Stimulated activated CD4-positive, alpha-beta T cell treated with anti-CD3 and anti-CD28 coated beads, Interleukin-15, amount 100 ng/mL, for 24 hours (primary cell): ENCODE measurements at regions not wholly inside any gene's neighbourhood (a gene's known extent, or its start where the extent isn't known, plus 50 kb on each side); places are given as distances from the start of the nearest gene placed in this dataset.

Experiments used
- DNase-seq: peaks from one replicate; pipeline ENCODE4 v3.0.0-alpha.2; 2020

GRCh38 chr5:82839881-82840280 lies 237.3 kb downstream of the TMEM167A start:
- no peak for DNase-seq

GRCh38 chr5:82835488-82835887 lies 241.7 kb downstream of the TMEM167A start:
- no peak for DNase-seq

- DNase-seq = no peak
Measured at GRCh38 chr5:82834151-82834550, 243.0 kb downstream of the TMEM167A start.

GRCh38 chr5:82833277-82833676 lies 243.9 kb downstream of the TMEM167A start:
- DNase-seq = no peak

DNA sequence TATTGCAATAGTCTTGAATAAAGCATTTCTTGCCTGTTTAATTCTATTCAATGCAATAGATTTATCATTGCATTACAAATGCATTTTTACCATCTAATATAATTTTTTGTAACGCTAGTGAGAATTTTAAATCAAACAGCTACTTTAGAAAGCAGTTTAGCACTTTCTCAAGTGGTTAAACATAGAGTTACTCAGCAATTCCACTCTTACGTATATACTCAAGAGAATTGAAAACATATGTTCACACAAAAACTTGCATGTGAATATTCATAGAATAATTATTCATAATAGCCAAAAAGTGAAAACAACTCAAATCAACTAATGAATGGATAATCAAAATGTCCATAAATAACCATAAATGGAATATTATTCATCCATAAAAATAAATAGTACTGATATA lies 244.7 kb downstream of the TMEM167A start:
- DNase-seq = no peak

- no peak for DNase-seq
Measured at GRCh38 chr5:82828211-82828610, 249.0 kb downstream of the TMEM167A start.

DNA sequence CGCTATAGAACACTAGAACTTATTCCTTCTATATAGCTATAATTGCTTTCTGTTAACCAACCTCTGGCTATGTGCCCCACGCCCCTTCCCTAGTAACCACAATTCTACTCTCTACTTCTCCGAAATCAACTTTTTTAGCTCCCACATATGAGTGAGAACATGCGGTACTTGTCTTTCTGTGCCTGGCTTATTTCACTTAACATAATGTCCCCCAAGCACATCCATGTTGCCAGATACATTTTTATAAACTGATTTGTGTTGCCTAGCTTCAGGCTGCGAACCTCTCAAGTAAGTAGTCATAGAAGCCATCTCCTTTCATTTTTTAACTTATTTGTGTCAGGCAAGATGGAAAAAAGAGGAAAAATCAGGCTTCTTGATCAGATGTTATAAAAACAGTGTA lies 249.5 kb downstream of the TMEM167A start:
- no peak for DNase-seq

DNA sequence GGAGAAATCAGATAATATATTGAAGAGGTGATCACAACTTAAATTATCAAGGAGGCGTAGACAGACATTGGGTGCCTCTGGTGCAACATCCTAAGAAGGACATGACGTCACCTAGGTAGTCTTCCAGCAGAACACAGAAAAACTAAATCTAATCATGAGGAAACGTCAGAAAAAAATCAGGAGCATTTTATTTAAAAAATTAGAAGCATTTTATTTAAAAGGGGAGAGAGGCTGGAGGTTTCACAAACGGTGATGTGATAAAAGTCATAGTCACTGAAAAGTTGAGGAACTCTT lies 254.6 kb downstream of the TMEM167A start:
- DNase-seq = no peak

- DNase-seq = no peak
Measured at GRCh38 chr5:82821846-82822633, 255.2 kb downstream of the TMEM167A start.

GRCh38 chr5:82820961-82821845 lies 256.0 kb downstream of the TMEM167A start:
- no peak for DNase-seq

DNA sequence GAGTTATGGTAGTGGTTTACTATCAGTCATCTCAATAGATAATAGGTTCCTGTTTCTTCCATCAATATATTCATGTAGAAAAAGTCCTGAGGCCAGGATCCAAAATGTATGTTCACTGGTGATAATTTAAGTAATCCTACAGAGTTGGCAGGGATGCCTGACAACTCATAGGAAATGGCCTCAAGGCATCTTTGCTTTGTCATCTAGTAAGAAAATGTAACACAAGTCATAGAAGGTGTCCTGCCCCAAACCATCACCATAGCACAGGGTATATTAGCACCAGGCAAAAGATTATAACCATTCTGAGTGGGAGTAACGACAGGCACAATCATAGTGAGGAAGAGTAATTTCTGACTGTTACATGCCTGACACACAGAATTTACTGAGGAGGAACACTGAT lies 257.0 kb downstream of the TMEM167A start:
- no peak for DNase-seq

- DNase-seq = no peak
Measured at GRCh38 chr5:82817897-82818676, 259.1 kb downstream of the TMEM167A start.

DNA sequence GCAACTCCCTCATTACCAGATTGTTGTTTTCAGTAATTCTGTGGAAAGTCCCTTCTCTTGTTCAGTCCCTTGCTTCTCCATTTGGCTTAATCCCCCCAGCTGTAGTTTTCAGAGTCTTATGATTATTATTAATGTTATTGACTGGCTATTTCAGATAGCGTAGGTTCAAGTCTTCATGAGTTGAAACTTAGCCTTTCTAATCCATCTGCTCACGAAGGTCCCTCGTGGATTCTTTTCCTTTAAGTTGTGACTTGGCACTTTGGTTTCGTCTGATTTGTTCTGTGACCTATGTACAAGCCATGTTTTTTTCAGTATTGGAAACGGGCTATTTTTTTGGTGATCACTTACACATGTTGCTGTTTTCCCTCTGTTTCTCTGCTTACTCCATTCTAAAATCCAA lies 260.3 kb downstream of the TMEM167A start:
- DNase-seq = no peak

- no peak for DNase-seq
Measured at GRCh38 chr5:82815871-82816270, 261.3 kb downstream of the TMEM167A start.

- DNase-seq = no peak
Measured at GRCh38 chr5:82813861-82814260, 263.3 kb downstream of the TMEM167A start.

- no peak for DNase-seq
Measured at GRCh38 chr5:82812575-82812974, 264.6 kb downstream of the TMEM167A start.

DNA sequence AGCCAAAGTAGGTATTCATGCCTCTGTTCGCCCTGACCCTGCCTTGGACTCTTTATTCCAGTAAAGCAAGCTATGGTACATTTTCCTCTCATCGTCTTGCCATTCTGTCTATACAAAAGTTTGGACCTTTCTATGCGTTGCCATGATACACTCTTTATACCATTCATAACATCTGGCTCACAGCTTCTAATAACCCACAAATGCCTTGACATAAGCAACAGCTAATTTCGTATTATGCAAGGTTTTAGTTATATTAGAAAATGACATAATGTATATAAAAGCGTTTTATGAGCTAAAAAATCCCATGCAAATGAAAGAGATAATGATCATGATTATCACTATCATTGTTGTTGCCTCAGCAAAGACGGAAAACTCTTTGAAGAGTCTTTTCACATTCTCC lies 265.7 kb downstream of the TMEM167A start:
- no peak for DNase-seq

GRCh38 chr5:82809420-82810143 lies 267.6 kb downstream of the TMEM167A start:
- no peak for DNase-seq

DNA sequence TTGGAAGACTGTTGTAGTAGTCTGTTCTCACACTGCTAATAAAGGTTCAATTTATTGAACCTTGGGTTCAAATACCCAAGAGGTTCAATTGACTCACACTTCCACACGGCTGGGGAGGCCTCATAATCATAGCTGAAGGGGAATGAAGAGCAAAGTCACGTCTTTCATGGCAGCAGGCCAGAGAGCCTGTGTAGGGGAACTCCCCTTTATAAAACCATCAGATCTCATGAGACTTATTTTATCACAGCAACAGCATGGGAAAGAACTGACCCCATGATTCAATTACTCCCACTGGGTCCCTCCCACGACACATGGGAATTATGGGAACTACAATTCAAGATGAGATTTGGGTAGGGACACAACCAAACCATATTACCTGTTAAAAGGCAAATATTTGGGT lies 268.2 kb downstream of the TMEM167A start:
- DNase-seq = no peak

DNA sequence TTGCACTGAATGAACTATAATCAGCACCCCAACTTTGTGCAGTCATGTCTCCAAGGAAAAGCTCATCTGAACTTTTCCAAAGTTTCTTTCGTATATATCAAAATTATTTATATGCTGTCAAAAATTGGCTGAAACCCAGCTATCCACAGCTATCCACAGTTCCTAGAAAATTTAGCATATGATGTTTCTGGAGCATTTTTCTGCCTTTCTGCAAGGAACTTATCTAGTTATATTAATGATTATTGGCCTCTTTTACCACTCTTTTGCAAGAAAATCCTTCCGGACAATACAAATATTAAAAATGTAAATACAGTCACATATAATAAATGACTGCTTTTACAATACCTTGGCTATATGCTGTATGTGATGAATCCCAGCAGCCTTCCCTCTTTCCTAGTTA lies 270.2 kb downstream of the TMEM167A start:
- DNase-seq = no peak

GRCh38 chr5:82806513-82806912 lies 270.7 kb downstream of the TMEM167A start:
- no peak for DNase-seq

- DNase-seq = no peak
Measured at GRCh38 chr5:82804155-82804690, 273.0 kb downstream of the TMEM167A start.

GRCh38 chr5:82802954-82803353 lies 274.2 kb downstream of the TMEM167A start:
- DNase-seq = no peak
